ENCODE measurements at regions not wholly inside any gene's neighbourhood (a gene's known extent, or its start where the extent isn't known, plus 50 kb on each side); places are given as distances from the start of the nearest gene placed in this dataset.

DNA sequence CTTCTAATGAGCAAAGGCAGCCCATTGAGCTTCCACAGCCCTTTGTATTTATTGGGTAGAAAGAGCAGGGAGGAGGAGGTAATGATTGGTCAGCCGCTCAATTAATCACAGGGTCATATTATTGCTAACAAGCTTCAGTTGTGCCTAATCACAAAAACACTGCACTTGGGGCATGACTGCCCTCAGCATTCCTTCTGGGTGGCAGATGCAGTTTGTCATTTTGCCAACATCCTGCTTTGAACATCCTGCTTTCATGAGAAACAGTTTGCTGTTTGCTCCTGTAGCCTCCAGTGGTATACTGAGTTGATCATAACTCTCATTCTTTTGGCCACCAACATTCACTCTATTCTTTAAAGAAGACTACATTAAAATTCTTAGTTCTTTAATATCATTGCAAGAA, 462.9 kb upstream of the MIS18BP1 start:
- H3K27ac ChIP-seq (ENCODE audit: low read depth, low read length), result no peak overlapping the region
- no peaks in the 10 kb centered on the region for H3K36me3 ChIP-seq (ENCODE audit: low read length)
- H3K4me3 ChIP-seq (ENCODE audit: insufficient read depth, low read length, poor library complexity, severe bottlenecking), result no peak overlapping the region
- no peaks in the 10 kb centered on the region for H3K27me3 ChIP-seq (ENCODE audit: low read length)
- H3K9me3 ChIP-seq (ENCODE audit: insufficient read depth, low read length), result no peaks in the 10 kb centered on the region
- no peaks in the 10 kb centered on the region for H4K20me1 ChIP-seq (ENCODE audit: low read depth, low read length)
- H3K9me2 ChIP-seq (replicated peaks; ENCODE audit: insufficient read depth, low read length), result no peaks in the 10 kb centered on the region
- H3F3A ChIP-seq (ENCODE audit: insufficient read depth), result no peaks in the 10 kb centered on the region
- TF ChIP-seq, protein P1, sequence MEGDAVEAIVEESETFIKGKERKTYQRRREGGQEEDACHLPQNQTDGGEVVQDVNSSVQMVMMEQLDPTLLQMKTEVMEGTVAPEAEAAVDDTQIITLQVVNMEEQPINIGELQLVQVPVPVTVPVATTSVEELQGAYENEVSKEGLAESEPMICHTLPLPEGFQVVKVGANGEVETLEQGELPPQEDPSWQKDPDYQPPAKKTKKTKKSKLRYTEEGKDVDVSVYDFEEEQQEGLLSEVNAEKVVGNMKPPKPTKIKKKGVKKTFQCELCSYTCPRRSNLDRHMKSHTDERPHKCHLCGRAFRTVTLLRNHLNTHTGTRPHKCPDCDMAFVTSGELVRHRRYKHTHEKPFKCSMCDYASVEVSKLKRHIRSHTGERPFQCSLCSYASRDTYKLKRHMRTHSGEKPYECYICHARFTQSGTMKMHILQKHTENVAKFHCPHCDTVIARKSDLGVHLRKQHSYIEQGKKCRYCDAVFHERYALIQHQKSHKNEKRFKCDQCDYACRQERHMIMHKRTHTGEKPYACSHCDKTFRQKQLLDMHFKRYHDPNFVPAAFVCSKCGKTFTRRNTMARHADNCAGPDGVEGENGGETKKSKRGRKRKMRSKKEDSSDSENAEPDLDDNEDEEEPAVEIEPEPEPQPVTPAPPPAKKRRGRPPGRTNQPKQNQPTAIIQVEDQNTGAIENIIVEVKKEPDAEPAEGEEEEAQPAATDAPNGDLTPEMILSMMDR (IDR thresholded peaks at IDR 0.05; ENCODE audit: insufficient read depth, low read length, poor library complexity, severe bottlenecking), result no peak
- TF ChIP-seq EZH2phosphoT487 (conservative IDR thresholded peaks at IDR 0.05; ENCODE audit: low read length), result no peak
- no peak overlapping the region for H3K9ac ChIP-seq (ENCODE audit: low read length)
- no peak overlapping the region for H2AFZ ChIP-seq (ENCODE audit: low read depth, low read length, severe bottlenecking)
- H3K79me2 ChIP-seq (ENCODE audit: insufficient read depth, low read length), result no peaks in the 10 kb centered on the region
- H3K4me2 ChIP-seq (ENCODE audit: low read depth, low read length, poor library complexity, severe bottlenecking), result no peak overlapping the region

DNA sequence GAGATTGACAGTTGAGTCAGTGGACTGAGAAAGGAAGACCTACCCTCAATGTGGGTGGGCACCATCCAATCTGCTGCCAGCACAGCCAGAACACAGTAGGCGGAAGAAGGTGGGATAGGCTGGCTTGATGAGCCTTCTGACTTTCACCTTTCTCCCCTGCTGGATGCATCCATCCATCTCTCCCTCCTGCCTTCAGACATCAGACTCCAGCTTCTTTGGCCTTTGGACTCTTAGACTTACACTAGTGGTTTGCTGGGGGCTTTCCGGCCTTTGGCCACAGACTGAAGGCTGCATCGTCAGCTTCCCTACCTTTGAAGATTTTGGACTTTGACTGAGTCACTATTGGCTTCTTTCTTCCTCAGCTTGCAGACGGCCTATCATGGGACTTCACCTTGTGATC, 456.5 kb upstream of the MIS18BP1 start:
- H4K20me1 ChIP-seq (ENCODE audit: low read depth, low read length), result no peaks in the 10 kb centered on the region
- H3F3A ChIP-seq (ENCODE audit: insufficient read depth), result no peaks in the 10 kb centered on the region
- no peaks in the 10 kb centered on the region for H3K9me3 ChIP-seq (ENCODE audit: insufficient read depth, low read length)
- TF ChIP-seq, protein P1 (IDR thresholded peaks at IDR 0.05; ENCODE audit: insufficient read depth, low read length, poor library complexity, severe bottlenecking), result no peak
- no peak for TF ChIP-seq EZH2phosphoT487 (conservative IDR thresholded peaks at IDR 0.05; ENCODE audit: low read length)
- no peak overlapping the region for H3K9ac ChIP-seq (ENCODE audit: low read length)
- H3K4me2 ChIP-seq (ENCODE audit: low read depth, low read length, poor library complexity, severe bottlenecking), result no peak overlapping the region
- no peaks in the 10 kb centered on the region for H3K79me2 ChIP-seq (ENCODE audit: insufficient read depth, low read length)
- H2AFZ ChIP-seq (ENCODE audit: low read depth, low read length, severe bottlenecking), result no peak overlapping the region
- no peak overlapping the region for H3K4me3 ChIP-seq (ENCODE audit: insufficient read depth, low read length, poor library complexity, severe bottlenecking)
- H3K27me3 ChIP-seq (ENCODE audit: low read length), result no peaks in the 10 kb centered on the region
- no peak overlapping the region for H3K27ac ChIP-seq (ENCODE audit: low read depth, low read length)
- H3K9me2 ChIP-seq (replicated peaks; ENCODE audit: insufficient read depth, low read length), result no peaks in the 10 kb centered on the region
- no peaks in the 10 kb centered on the region for H3K36me3 ChIP-seq (ENCODE audit: low read length)

DNA sequence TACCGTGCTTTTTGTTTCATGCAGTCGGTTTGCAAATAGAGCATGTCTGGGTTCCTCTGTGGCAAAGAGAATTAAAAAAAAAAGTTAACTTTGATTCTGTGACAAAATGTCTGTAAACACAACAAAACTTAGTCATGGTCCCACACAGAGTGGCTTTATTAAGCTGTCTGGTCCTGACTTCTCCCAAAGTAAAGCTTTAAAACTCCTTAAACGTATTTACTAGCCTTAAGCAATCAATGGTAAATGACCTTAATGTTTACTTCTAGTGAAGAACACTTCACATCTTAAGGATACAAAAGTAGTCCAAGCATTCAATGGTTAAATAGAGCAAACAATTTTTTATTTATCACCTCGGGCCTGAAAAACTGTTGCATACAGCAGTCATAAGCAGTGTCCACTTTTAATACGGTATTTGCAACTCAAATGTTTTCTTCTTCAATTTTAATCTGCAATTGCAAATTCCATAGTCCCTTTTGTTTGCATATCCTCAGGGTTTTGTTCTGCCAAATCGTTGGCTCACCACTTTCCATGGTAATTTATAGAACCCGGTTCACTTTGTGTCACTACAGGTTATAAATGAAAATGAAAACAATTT, 453.0 kb upstream of the MIS18BP1 start:
- Histone ChIP-seq H3K4me3 (ENCODE audit: insufficient read depth, low read length, poor library complexity, severe bottlenecking) (no peak overlapping the region), H3K27me3 (ENCODE audit: low read length) (no peaks in the 10 kb centered on the region), H3K36me3 (ENCODE audit: low read length) (no peaks in the 10 kb centered on the region), H3K9me3 (ENCODE audit: insufficient read depth, low read length) (no peaks in the 10 kb centered on the region), H3K79me2 (ENCODE audit: insufficient read depth, low read length) (no peaks in the 10 kb centered on the region), H3K9me2 (replicated peaks; ENCODE audit: insufficient read depth, low read length) (no peaks in the 10 kb centered on the region), H3K4me2 (ENCODE audit: low read depth, low read length, poor library complexity, severe bottlenecking) (no peak overlapping the region), H4K20me1 (ENCODE audit: low read depth, low read length) (no peaks in the 10 kb centered on the region), H2AFZ (ENCODE audit: low read depth, low read length, severe bottlenecking) (peak overlapping the region; percentile 4), H3F3A (ENCODE audit: insufficient read depth) (no peaks in the 10 kb centered on the region), H3K27ac (ENCODE audit: low read depth, low read length) (no peak overlapping the region), H3K9ac (ENCODE audit: low read length) (no peak overlapping the region)
- TF ChIP-seq, protein P1 (IDR thresholded peaks at IDR 0.05; ENCODE audit: insufficient read depth, low read length, poor library complexity, severe bottlenecking), result no peak
- no peak for TF ChIP-seq EZH2phosphoT487 (conservative IDR thresholded peaks at IDR 0.05; ENCODE audit: low read length)
